SH-SY5Y (cell line): ENCODE measurements at regions not wholly inside any gene's neighbourhood (a gene's known extent, or its start where the extent isn't known, plus 50 kb on each side); places are given as distances from the start of the nearest gene placed in this dataset.

Source experiments
- GATA2 ChIP-seq: IDR thresholded peaks from 2 replicates; pipeline ENCODE4 v1.6.1; 2011; ENCODE audit warnings: mild to moderate bottlenecking, low read depth, low read length
- GATA3 ChIP-seq: IDR thresholded peaks from 2 replicates; pipeline ENCODE4 v1.6.1; 2011; ENCODE audit warnings: low read depth, mild to moderate bottlenecking, low read length, moderate library complexity

- no peak for TF ChIP-seq GATA3
- TF ChIP-seq GATA2: no peak
Observed at GRCh38 chr1:98256700-98257099, 335.9 kb upstream of the DPYD start.
